ENCODE measurements at regions not wholly inside any gene's neighbourhood (a gene's known extent, or its start where the extent isn't known, plus 50 kb on each side); places are given as distances from the start of the nearest gene placed in this dataset.

DNA sequence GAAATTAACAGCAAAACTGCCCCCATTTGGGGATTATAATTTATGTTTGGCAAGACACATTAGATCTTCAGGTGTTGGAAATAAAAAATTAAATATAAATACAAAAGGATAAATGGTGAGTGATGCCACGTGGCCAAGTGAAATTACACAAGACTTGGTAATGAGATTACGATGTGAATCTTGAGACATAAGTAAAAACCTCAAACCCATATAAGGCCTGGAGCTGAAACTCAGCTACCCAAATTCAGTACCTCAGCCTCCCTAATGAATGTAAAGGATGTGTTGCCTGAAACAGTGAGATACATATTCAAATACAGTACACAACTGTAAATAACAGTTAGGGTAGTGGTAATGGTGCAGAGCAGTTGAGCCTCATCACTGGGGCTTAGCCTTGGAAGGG, 1146.6 kb downstream of the OTOL1 start (continued):
- TF ChIP-seq, protein P1, sequence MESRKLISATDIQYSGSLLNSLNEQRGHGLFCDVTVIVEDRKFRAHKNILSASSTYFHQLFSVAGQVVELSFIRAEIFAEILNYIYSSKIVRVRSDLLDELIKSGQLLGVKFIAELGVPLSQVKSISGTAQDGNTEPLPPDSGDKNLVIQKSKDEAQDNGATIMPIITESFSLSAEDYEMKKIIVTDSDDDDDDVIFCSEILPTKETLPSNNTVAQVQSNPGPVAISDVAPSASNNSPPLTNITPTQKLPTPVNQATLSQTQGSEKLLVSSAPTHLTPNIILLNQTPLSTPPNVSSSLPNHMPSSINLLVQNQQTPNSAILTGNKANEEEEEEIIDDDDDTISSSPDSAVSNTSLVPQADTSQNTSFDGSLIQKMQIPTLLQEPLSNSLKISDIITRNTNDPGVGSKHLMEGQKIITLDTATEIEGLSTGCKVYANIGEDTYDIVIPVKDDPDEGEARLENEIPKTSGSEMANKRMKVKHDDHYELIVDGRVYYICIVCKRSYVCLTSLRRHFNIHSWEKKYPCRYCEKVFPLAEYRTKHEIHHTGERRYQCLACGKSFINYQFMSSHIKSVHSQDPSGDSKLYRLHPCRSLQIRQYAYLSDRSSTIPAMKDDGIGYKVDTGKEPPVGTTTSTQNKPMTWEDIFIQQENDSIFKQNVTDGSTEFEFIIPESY (IDR thresholded peaks at IDR 0.05; ENCODE audit: borderline replicate concordance, low read depth), result no peak
- TF ChIP-seq, protein P2, sequence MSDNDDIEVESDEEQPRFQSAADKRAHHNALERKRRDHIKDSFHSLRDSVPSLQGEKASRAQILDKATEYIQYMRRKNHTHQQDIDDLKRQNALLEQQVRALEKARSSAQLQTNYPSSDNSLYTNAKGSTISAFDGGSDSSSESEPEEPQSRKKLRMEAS (IDR thresholded peaks at IDR 0.05; ENCODE audit: low read depth), result no peak
- TF ChIP-seq, protein P3, sequence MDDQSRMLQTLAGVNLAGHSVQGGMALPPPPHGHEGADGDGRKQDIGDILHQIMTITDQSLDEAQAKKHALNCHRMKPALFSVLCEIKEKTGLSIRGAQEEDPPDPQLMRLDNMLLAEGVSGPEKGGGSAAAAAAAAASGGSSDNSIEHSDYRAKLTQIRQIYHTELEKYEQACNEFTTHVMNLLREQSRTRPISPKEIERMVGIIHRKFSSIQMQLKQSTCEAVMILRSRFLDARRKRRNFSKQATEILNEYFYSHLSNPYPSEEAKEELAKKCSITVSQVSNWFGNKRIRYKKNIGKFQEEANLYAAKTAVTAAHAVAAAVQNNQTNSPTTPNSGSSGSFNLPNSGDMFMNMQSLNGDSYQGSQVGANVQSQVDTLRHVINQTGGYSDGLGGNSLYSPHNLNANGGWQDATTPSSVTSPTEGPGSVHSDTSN (IDR thresholded peaks at IDR 0.05), result no peak
- TF ChIP-seq TAF1 (IDR thresholded peaks at IDR 0.05; ENCODE audit: borderline replicate concordance, low read depth, low read length) (no peak), TEAD4 (IDR thresholded peaks at IDR 0.05; ENCODE audit: borderline replicate concordance, insufficient read depth) (no peak), RFX5 (IDR thresholded peaks at IDR 0.05; ENCODE audit: low read length) (no peak)

DNA sequence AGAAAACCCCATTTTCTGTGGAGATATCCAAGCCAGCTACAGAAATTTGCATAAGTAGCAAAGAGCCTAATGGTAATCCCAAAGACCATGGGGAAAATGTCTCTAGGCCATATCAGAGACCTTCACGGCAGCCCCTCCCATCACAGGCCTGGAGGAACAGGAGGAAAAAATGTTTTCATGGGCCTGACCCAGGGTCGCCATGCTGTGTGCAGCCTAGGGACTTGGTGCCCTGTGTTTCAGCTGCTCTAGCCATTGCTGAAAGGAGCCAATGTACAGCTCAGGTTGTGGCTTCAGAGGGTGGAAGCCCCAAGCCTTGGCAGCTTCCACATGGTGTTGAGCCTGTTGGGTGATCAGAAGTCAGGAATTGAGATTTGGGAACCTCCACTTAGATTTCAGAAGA, 1150.7 kb downstream of the OTOL1 start:
- ChIA-PET CTCF (no interaction called here), POLR2A (no interaction called here)
- Histone ChIP-seq H3K27ac (ENCODE audit: low read depth in 2 of 2, low read length in 1 of 2) (no peak overlapping the region), H3K9ac (no peak overlapping the region), H3K9me2 (no peaks in the 10 kb centered on the region), H3K4me3 (ENCODE audit: low read depth in 2 of 2, low read length in 1 of 2) (no peak overlapping the region), H3F3A (replicated peaks; ENCODE audit: insufficient read depth) (no peaks in the 10 kb centered on the region), H2AFZ (ENCODE audit: low read depth) (no peak overlapping the region), H3K9me3 (no peaks in the 10 kb centered on the region), H4K20me1 (ENCODE audit: insufficient read depth) (no peaks in the 10 kb centered on the region), H3K4me1 (ENCODE audit: control insufficient read depth in 1 of 2, insufficient read depth in 2 of 2, low read depth in 1 of 2, low read length in 1 of 2) (peaks cover 0 to 3% of the 10 kb centered on the region in 2 experiments; a peak in 1 of 4 replicates), H3K4me2 (no peak overlapping the region), H3K79me2 (ENCODE audit: insufficient read depth) (no peaks in the 10 kb centered on the region), H3K27me3 (ENCODE audit: insufficient read depth) (no peaks in the 10 kb centered on the region), H3K36me3 (replicated peaks in 1 of 2; ENCODE audit: control insufficient read depth in 1 of 2, insufficient read depth in 2 of 2, low read length in 1 of 2) (no peaks in the 10 kb centered on the region)
- WGBS (ENCODE audit: low lambda C conversion rate), result 80% methylated on average over 2 of the region's 2 CpGs
- TF ChIP-seq YY1 (IDR thresholded peaks at IDR 0.05; ENCODE audit: low read depth) (no peak), TEAD4 (IDR thresholded peaks at IDR 0.05; ENCODE audit: borderline replicate concordance, insufficient read depth) (no peak), TCF12 (IDR thresholded peaks at IDR 0.05) (no peak), GATA2 (CRISPR knock-in tag; IDR thresholded peaks at IDR 0.05) (no peak), FOSL2 (IDR thresholded peaks at IDR 0.05; ENCODE audit: borderline replicate concordance, low read depth) (no peak), NRF1 (IDR thresholded peaks at IDR 0.05; ENCODE audit: low read depth, low read length) (no peak), FOXM1 (IDR thresholded peaks at IDR 0.05; ENCODE audit: low read depth) (no peak), RCOR1 (IDR thresholded peaks at IDR 0.05; ENCODE audit: low read length) (no peak), MXI1 (IDR thresholded peaks at IDR 0.05; ENCODE audit: low read depth, low read length) (no peak)
- TF ChIP-seq, protein P4, sequence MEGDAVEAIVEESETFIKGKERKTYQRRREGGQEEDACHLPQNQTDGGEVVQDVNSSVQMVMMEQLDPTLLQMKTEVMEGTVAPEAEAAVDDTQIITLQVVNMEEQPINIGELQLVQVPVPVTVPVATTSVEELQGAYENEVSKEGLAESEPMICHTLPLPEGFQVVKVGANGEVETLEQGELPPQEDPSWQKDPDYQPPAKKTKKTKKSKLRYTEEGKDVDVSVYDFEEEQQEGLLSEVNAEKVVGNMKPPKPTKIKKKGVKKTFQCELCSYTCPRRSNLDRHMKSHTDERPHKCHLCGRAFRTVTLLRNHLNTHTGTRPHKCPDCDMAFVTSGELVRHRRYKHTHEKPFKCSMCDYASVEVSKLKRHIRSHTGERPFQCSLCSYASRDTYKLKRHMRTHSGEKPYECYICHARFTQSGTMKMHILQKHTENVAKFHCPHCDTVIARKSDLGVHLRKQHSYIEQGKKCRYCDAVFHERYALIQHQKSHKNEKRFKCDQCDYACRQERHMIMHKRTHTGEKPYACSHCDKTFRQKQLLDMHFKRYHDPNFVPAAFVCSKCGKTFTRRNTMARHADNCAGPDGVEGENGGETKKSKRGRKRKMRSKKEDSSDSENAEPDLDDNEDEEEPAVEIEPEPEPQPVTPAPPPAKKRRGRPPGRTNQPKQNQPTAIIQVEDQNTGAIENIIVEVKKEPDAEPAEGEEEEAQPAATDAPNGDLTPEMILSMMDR (IDR thresholded peaks at IDR 0.05), result no peak
- TF ChIP-seq, protein P2 (IDR thresholded peaks at IDR 0.05; ENCODE audit: low read depth), result no peak
- TF ChIP-seq, protein P3 (IDR thresholded peaks at IDR 0.05), result no peak
- TF ChIP-seq, protein P5, sequence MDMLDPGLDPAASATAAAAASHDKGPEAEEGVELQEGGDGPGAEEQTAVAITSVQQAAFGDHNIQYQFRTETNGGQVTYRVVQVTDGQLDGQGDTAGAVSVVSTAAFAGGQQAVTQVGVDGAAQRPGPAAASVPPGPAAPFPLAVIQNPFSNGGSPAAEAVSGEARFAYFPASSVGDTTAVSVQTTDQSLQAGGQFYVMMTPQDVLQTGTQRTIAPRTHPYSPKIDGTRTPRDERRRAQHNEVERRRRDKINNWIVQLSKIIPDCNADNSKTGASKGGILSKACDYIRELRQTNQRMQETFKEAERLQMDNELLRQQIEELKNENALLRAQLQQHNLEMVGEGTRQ (IDR thresholded peaks at IDR 0.05; ENCODE audit: borderline replicate concordance, low read depth, low read length), result no peak
- DNase-seq, result no peak
